AML-193 (cell line): ENCODE measurements at regions not wholly inside any gene's neighbourhood (a gene's known extent, or its start where the extent isn't known, plus 50 kb on each side); places are given as distances from the start of the nearest gene placed in this dataset.

Source experiments
- DNase-seq, 2 experiments: peaks; one replicate each; lab custom pipeline; 2025; lab: John Stamatoyannopoulos, UW

GRCh38 chrX:147838465-147839131, 73.1 kb upstream of the FMR1 start:
- DNase-seq: peak; percentile 15 to 23

DNA sequence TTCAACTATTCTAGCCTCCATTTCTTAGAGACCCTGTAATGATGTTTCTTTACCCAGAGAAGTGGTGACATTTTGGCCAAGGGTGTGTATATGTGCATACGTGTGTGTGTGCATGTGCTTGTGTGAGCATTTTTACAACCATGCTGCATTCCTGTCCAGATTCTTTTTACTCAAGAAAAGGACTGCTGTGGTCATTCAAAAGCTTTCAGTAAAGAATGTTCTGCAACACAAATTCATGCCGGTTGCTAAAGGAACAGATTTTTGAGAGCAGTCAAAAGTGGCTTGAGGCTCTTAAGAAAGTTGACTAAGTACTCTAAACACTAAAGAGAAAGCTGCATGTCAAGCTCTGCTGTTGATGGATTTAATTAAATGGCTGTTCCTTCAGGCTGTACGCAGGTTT, 65.0 kb upstream of the FMR1 start:
- no peak for DNase-seq

GRCh38 chrX:147847999-147848398, 63.7 kb upstream of the FMR1 start:
- no peak for DNase-seq

- no peak for DNase-seq
Measured at GRCh38 chrX:147848543-147849443, 62.9 kb upstream of the FMR1 start.

- no peak for DNase-seq
Measured at GRCh38 chrX:147850875-147851274, 60.8 kb upstream of the FMR1 start.

- DNase-seq: no peak
Measured at GRCh38 chrX:147853701-147854100, 58.0 kb upstream of the FMR1 start.

DNA sequence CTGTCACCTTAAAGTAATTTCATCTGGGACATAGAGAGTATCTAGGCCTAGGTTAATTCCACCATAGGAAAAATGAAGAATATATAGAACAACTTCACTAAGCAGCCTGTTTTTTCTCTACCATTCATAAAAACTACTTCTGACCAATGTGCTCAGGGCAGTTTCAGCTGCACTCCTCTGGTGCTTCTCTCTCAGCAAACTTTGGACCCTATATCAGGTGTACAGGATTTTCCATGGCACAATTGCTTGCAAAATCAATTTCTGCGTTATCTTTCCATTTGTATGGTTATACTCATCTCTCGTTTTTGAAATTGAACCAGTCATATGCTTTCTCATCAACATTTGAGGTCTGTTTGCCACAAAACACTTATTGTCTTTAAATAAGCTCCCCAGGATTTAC, 52.1 kb upstream of the FMR1 start:
- DNase-seq: no peak
